Subcutaneous abdominal adipose tissue (tissue), 5 donors: ENCODE measurements at regions not wholly inside any gene's neighbourhood (a gene's known extent, or its start where the extent isn't known, plus 50 kb on each side); places are given as distances from the start of the nearest gene placed in this dataset.

ENCODE experiments used
- H3K27ac ChIP-seq: one replicate; pipeline ENCODE4 v1.7.0; 2013; ENCODE audit warnings: low read depth, mild to moderate bottlenecking, inconsistent platforms, low read length, moderate library complexity
- H3K27me3 ChIP-seq, 5 donors: one replicate each; pipeline ENCODE4 v1.7.0; 2013; ENCODE audit warnings: low read length in 5 of 5, inconsistent platforms in 1 of 5; ENCODE audit not compliant: control insufficient read depth in 5 of 5, insufficient read depth in 4 of 5
- H3K36me3 ChIP-seq, 5 donors: one replicate each; pipeline ENCODE4 v1.7.0; 2013; ENCODE audit warnings: low read length in 5 of 5; ENCODE audit not compliant: control insufficient read depth in 5 of 5, insufficient read depth in 5 of 5
- H3K4me1 ChIP-seq, 5 donors: one replicate each; pipeline ENCODE4 v1.7.0; 2013; ENCODE audit warnings: low read length in 5 of 5, mild to moderate bottlenecking in 3 of 5, moderate library complexity in 1 of 5; ENCODE audit not compliant: control insufficient read depth in 5 of 5, insufficient read depth in 5 of 5
- H3K4me3 ChIP-seq, 5 donors: one replicate each; pipeline ENCODE4 v1.7.0; 2013; ENCODE audit warnings: low read length in 5 of 5, low read depth in 1 of 5
- H3K9ac ChIP-seq, 5 donors: one replicate each; pipeline ENCODE4 v1.7.0; 2013; ENCODE audit warnings: low read length in 5 of 5, mild to moderate bottlenecking in 4 of 5, moderate library complexity in 3 of 5
- H3K9me3 ChIP-seq, 5 donors: one replicate each; pipeline ENCODE4 v1.7.0; 2013; ENCODE audit warnings: low read length in 5 of 5; ENCODE audit not compliant: control insufficient read depth in 5 of 5
- donor health status: healthy.
- donor health status: healthy.
- donor health status: healthy.
- donor health status: healthy.
- donor health status: healthy.

- Histone ChIP-seq H3K4me1 (no peaks in the 10 kb centered on the region), H3K4me3 (no peak overlapping the region), H3K27ac (no peak overlapping the region), H3K9me3 (peaks cover 5 to 24% (median 10%) of the 10 kb centered on the region in 5 donors), H3K27me3 (no peaks in the 10 kb centered on the region), H3K36me3 (no peaks in the 10 kb centered on the region), H3K9ac (no peak overlapping the region)
Measured at GRCh38 chr1:199767700-199768099, 259.8 kb upstream of the NR5A2 start.

- Histone ChIP-seq H3K9ac (no peak overlapping the region), H3K27ac (no peak overlapping the region), H3K4me3 (no peak overlapping the region), H3K9me3 (no peaks in the 10 kb centered on the region), H3K27me3 (no peaks in the 10 kb centered on the region), H3K4me1 (no peaks in the 10 kb centered on the region), H3K36me3 (no peaks in the 10 kb centered on the region)
Measured at GRCh38 chr1:199774433-199775089, 252.9 kb upstream of the NR5A2 start.

- no peaks in the 10 kb centered on the region for H3K36me3 ChIP-seq
- H3K9me3 ChIP-seq: no peaks in the 10 kb centered on the region
- H3K4me3 ChIP-seq: no peak overlapping the region
- no peak overlapping the region for H3K27ac ChIP-seq
- no peaks in the 10 kb centered on the region for H3K4me1 ChIP-seq
- H3K27me3 ChIP-seq: no peaks in the 10 kb centered on the region
- no peak overlapping the region for H3K9ac ChIP-seq
Measured at GRCh38 chr1:199776768-199777497, 250.6 kb upstream of the NR5A2 start.

- Histone ChIP-seq H3K36me3 (no peaks in the 10 kb centered on the region), H3K9me3 (no peaks in the 10 kb centered on the region), H3K9ac (no peak overlapping the region)
Measured at GRCh38 chr1:199778324-199778955, 249.1 kb upstream of the NR5A2 start.

GRCh38 chr1:199780091-199780490 is 247.4 kb upstream of the NR5A2 start:
- no peaks in the 10 kb centered on the region for H3K4me1 ChIP-seq
- no peak overlapping the region for H3K27ac ChIP-seq
- H3K9me3 ChIP-seq: no peaks in the 10 kb centered on the region
- no peak overlapping the region for H3K4me3 ChIP-seq
- H3K9ac ChIP-seq: no peak overlapping the region
- no peaks in the 10 kb centered on the region for H3K27me3 ChIP-seq
- no peaks in the 10 kb centered on the region for H3K36me3 ChIP-seq

More at GRCh38 chr1:199778324-199778955, 249.1 kb upstream of the NR5A2 start:
- no peaks in the 10 kb centered on the region for H3K4me1 ChIP-seq
- H3K4me3 ChIP-seq: no peak overlapping the region
- no peaks in the 10 kb centered on the region for H3K27me3 ChIP-seq
- H3K27ac ChIP-seq: no peak overlapping the region

- Histone ChIP-seq H3K9ac (no peak overlapping the region), H3K27ac (no peak overlapping the region), H3K9me3 (no peaks in the 10 kb centered on the region), H3K27me3 (no peaks in the 10 kb centered on the region), H3K36me3 (no peaks in the 10 kb centered on the region), H3K4me3 (no peak overlapping the region), H3K4me1 (no peaks in the 10 kb centered on the region)
Measured at GRCh38 chr1:199780948-199781670, 246.4 kb upstream of the NR5A2 start.

GRCh38 chr1:199784138-199784895 is 243.2 kb upstream of the NR5A2 start:
- Histone ChIP-seq H3K9ac (no peak overlapping the region), H3K4me1 (no peaks in the 10 kb centered on the region)

GRCh38 chr1:199786695-199787094 is 240.8 kb upstream of the NR5A2 start:
- no peak overlapping the region for H3K27ac ChIP-seq
- no peak overlapping the region for H3K9ac ChIP-seq
- H3K4me1 ChIP-seq: no peaks in the 10 kb centered on the region
- H3K27me3 ChIP-seq: no peaks in the 10 kb centered on the region
- no peaks in the 10 kb centered on the region for H3K36me3 ChIP-seq
- H3K9me3 ChIP-seq: no peaks in the 10 kb centered on the region
- no peak overlapping the region for H3K4me3 ChIP-seq

More at GRCh38 chr1:199784138-199784895, 243.2 kb upstream of the NR5A2 start:
- no peak overlapping the region for H3K27ac ChIP-seq
- no peak overlapping the region for H3K4me3 ChIP-seq
- H3K9me3 ChIP-seq: no peaks in the 10 kb centered on the region
- H3K36me3 ChIP-seq: no peaks in the 10 kb centered on the region
- no peaks in the 10 kb centered on the region for H3K27me3 ChIP-seq

- no peaks in the 10 kb centered on the region for H3K36me3 ChIP-seq
- H3K4me1 ChIP-seq: no peaks in the 10 kb centered on the region
- no peak overlapping the region for H3K27ac ChIP-seq
- H3K4me3 ChIP-seq: no peak overlapping the region
- no peak overlapping the region for H3K9ac ChIP-seq
- no peaks in the 10 kb centered on the region for H3K9me3 ChIP-seq
- no peaks in the 10 kb centered on the region for H3K27me3 ChIP-seq
Measured at GRCh38 chr1:199789141-199789540, 238.4 kb upstream of the NR5A2 start.
